ENCODE measurements at regions not wholly inside any gene's neighbourhood (a gene's known extent, or its start where the extent isn't known, plus 50 kb on each side); places are given as distances from the start of the nearest gene placed in this dataset.

GRCh38 chr9:7508516-7508915 is 291.1 kb downstream of the DMAC1 start:
- DNase-seq: no peak
- H3K36me3 ChIP-seq: no peaks in the 10 kb centered on the region
- H3K27me3 ChIP-seq: no peaks in the 10 kb centered on the region
- intact Hi-C loops (cut with DNase I; ENCODE audit: low total_unique reads): no loop called here
- no peaks in the 10 kb centered on the region for H3K9me3 ChIP-seq
- TF ChIP-seq CTCF (IDR thresholded peaks at IDR 0.05): no peak
- no peak overlapping the region for H3K27ac ChIP-seq
- no peaks in the 10 kb centered on the region for H3K4me1 ChIP-seq
- H3K4me3 ChIP-seq: no peak overlapping the region

DNA sequence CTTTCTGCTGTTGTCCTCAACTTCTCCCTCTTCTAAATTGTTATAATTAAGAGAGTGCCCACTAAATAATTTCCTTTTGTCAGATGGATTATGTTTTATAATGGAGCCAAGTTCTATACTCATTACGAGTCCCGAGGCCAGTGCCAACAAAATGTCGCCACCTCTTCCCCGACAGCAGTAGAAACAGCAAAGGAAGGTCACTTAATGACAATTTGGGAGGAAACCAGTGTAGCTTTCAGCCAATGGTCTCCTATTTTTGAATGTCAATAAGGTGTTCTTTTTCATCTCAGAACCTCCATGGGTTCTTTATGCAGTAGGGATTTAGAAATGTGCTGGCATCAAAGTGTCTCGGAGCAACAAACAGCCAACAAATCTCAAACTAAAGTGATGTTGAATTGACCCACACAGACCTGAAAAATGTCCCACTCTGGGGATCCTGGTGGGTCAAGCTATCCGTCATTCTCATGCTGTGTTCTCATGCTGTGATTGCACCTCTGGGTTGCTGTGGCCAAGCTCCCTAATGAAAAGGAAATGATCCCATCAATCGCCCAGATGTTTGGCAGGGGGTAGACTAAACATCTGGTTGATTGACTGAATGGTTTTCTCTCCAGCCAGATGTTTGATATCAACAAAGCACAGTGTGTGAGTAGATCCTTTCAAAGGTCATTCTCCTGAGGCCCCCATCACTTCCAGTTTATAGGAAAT is 291.9 kb downstream of the DMAC1 start:
- no peak overlapping the region for H3K4me3 ChIP-seq
- no peak for TF ChIP-seq CTCF (IDR thresholded peaks at IDR 0.05)
- DNase-seq: no peak
- no peaks in the 10 kb centered on the region for H3K27me3 ChIP-seq
- H3K9me3 ChIP-seq: no peaks in the 10 kb centered on the region
- H3K27ac ChIP-seq: no peak overlapping the region
- H3K36me3 ChIP-seq: no peaks in the 10 kb centered on the region
- no peaks in the 10 kb centered on the region for H3K4me1 ChIP-seq
- intact Hi-C loops (cut with DNase I; ENCODE audit: low total_unique reads): no loop called here

DNA sequence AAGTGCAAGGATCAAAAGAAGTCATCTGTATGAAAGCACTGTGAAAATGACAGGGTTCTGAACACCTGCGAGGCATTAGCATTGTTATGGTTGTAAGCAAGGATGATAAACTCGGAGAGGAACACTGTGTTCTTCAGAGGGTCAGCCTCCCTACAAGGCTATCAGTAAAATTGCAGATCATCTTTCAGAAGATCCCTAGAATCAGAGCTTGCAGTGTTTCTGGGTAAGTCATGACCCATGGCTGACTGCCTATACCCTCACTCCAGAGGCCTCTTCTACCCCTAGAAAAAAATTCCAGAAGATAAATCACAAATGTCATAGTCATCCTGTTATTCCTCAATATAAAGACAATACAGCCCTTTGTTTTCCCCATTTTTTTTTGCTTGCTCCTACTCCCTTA is 292.6 kb downstream of the DMAC1 start:
- H3K4me3 ChIP-seq: no peak overlapping the region
- H3K36me3 ChIP-seq: no peaks in the 10 kb centered on the region
- no peak for TF ChIP-seq CTCF (IDR thresholded peaks at IDR 0.05)
- no peak for DNase-seq
- no peak overlapping the region for H3K27ac ChIP-seq
- no peaks in the 10 kb centered on the region for H3K27me3 ChIP-seq
- no peaks in the 10 kb centered on the region for H3K9me3 ChIP-seq
- intact Hi-C loops (cut with DNase I; ENCODE audit: low total_unique reads): no loop called here
- no peaks in the 10 kb centered on the region for H3K4me1 ChIP-seq

DNA sequence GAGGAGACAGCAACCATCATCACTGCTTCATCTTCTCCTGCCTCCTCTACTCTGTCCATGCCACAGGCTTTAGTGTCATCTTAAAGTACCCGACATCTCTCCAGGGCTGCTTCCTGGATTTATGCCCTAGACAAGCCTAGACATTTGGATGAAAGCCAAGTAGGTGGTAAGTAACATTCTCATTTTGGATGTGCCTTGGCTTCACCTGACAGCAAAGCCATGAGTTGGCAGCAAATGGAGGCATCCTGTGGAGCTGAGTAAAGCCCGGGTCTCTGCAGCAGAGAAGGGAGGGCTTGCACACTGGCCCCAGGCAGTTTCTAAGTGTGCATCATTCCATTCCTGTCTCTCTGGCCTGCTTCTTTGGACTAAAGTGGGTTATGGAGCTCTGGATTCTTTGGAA is 299.1 kb downstream of the DMAC1 start:
- no peak overlapping the region for H3K27ac ChIP-seq
- no peak for DNase-seq
- no peaks in the 10 kb centered on the region for H3K4me1 ChIP-seq
- H3K9me3 ChIP-seq: no peaks in the 10 kb centered on the region
- TF ChIP-seq CTCF (IDR thresholded peaks at IDR 0.05): no peak
- intact Hi-C loops (cut with DNase I; ENCODE audit: low total_unique reads): no loop called here
- H3K36me3 ChIP-seq: no peaks in the 10 kb centered on the region
- no peaks in the 10 kb centered on the region for H3K27me3 ChIP-seq
- no peak overlapping the region for H3K4me3 ChIP-seq

DNA sequence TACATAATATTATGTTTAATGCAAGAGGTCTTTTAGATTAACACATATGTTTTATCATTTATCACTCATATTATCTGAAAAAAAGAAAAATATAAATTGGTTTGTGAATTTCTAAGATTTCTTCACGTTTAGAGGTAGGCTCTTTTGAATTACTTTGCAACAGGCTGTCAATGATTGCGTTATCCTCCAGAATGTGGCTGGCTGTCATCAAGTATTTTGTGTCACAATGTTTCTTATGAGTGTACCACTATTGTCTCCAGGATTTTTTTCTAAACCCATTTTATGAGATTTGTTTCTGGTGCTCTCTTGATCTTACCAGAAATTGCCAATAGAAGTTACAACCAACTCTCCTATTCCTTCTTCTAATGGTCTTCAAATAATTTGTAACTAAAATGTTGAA is 307.9 kb downstream of the DMAC1 start:
- no peaks in the 10 kb centered on the region for H3K36me3 ChIP-seq
- no peaks in the 10 kb centered on the region for H3K4me1 ChIP-seq
- DNase-seq: no peak
- no peak for TF ChIP-seq CTCF (IDR thresholded peaks at IDR 0.05)
- intact Hi-C loops (cut with DNase I; ENCODE audit: low total_unique reads): no loop called here
- no peaks in the 10 kb centered on the region for H3K9me3 ChIP-seq
- no peak overlapping the region for H3K4me3 ChIP-seq
- H3K27me3 ChIP-seq: no peaks in the 10 kb centered on the region
- H3K27ac ChIP-seq: no peak overlapping the region

Measured in tibial artery (tissue), 4 donors.